ENCODE measurements at regions not wholly inside any gene's neighbourhood (a gene's known extent, or its start where the extent isn't known, plus 50 kb on each side); places are given as distances from the start of the nearest gene placed in this dataset.

GRCh38 chr3:189460511-189460910 lies 170.7 kb upstream of the TP63 start:
- no peak for DNase-seq (ENCODE audit: low spot score)
- H3K4me1 ChIP-seq (replicated peaks): no peaks in the 10 kb centered on the region
- H3K36me3 ChIP-seq: no peaks in the 10 kb centered on the region
- TF ChIP-seq POLR2A (IDR thresholded peaks at IDR 0.05) (no peak), CTCF (IDR thresholded peaks at IDR 0.05) (no peak), POLR2AphosphoS5 (IDR thresholded peaks at IDR 0.05) (no peak)
- no peaks in the 10 kb centered on the region for H3K27me3 ChIP-seq (replicated peaks; ENCODE audit: insufficient read depth)
- intact Hi-C loops (cut with DNase I): no loop called here
- no peaks in the 10 kb centered on the region for H3K9me3 ChIP-seq
- no peak overlapping the region for H3K27ac ChIP-seq
- 72% methylated on average over 2 of the region's 2 CpGs for WGBS
- H3K4me3 ChIP-seq: no peak overlapping the region

GRCh38 chr3:189464799-189465198 lies 166.4 kb upstream of the TP63 start:
- intact Hi-C loops (cut with DNase I): no loop called here
- Histone ChIP-seq H3K4me3 (no peak overlapping the region), H3K4me1 (replicated peaks) (no peaks in the 10 kb centered on the region), H3K9me3 (no peaks in the 10 kb centered on the region), H3K36me3 (no peaks in the 10 kb centered on the region), H3K27me3 (replicated peaks; ENCODE audit: insufficient read depth) (no peaks in the 10 kb centered on the region), H3K27ac (no peak overlapping the region)
- TF ChIP-seq CTCF (IDR thresholded peaks at IDR 0.05) (no peak), POLR2A (IDR thresholded peaks at IDR 0.05) (no peak), POLR2AphosphoS5 (IDR thresholded peaks at IDR 0.05) (no peak)
- DNase-seq (ENCODE audit: low spot score): no peak
- WGBS: 94% methylated on average over 2 of the region's 2 CpGs

- H3K9me3 ChIP-seq: no peaks in the 10 kb centered on the region
- DNase-seq (ENCODE audit: low spot score): no peak
- H3K27ac ChIP-seq: no peak overlapping the region
- intact Hi-C loops (cut with DNase I): no loop called here
- H3K4me1 ChIP-seq (replicated peaks): no peaks in the 10 kb centered on the region
- H3K27me3 ChIP-seq (replicated peaks; ENCODE audit: insufficient read depth): no peaks in the 10 kb centered on the region
- no peaks in the 10 kb centered on the region for H3K36me3 ChIP-seq
- no peak for TF ChIP-seq CTCF (IDR thresholded peaks at IDR 0.05)
- no peak for TF ChIP-seq POLR2A (IDR thresholded peaks at IDR 0.05)
- no peak for TF ChIP-seq POLR2AphosphoS5 (IDR thresholded peaks at IDR 0.05)
- no peak overlapping the region for H3K4me3 ChIP-seq
- WGBS: 79% methylated on average over 2 of the region's 2 CpGs
Measured at GRCh38 chr3:189466004-189466403, 165.2 kb upstream of the TP63 start.

DNA sequence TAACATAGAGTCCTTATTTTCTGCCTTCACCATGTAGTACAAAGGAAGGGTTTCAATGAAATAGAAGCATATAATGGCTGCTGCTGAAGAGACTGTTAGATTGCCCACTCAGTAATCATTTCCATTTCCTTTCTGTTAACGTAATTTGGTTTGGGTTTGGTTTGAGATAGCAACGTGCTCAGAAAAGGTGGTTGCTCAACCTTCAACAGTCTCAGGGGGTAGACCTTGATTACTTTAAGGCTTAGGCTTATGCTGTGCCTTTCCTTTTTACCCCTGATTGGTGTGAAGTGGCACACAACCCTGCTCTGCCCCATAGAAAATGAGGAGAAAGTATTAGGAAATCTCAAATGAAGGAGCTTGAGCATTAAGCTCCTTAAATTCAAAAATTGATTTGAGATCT lies 163.7 kb upstream of the TP63 start:
- intact Hi-C loops (cut with DNase I): no loop called here
- no peak overlapping the region for H3K4me3 ChIP-seq
- 76% methylated on average over 2 of the region's 2 CpGs for WGBS

More for the DNA sequence above, 163.7 kb upstream of the TP63 start:
- no peaks in the 10 kb centered on the region for H3K27me3 ChIP-seq (replicated peaks; ENCODE audit: insufficient read depth)
- DNase-seq (ENCODE audit: low spot score): no peak
- no peaks in the 10 kb centered on the region for H3K4me1 ChIP-seq (replicated peaks)
- H3K36me3 ChIP-seq: no peaks in the 10 kb centered on the region
- H3K9me3 ChIP-seq: no peaks in the 10 kb centered on the region
- no peak for TF ChIP-seq CTCF (IDR thresholded peaks at IDR 0.05)
- no peak for TF ChIP-seq POLR2AphosphoS5 (IDR thresholded peaks at IDR 0.05)
- TF ChIP-seq POLR2A (IDR thresholded peaks at IDR 0.05): no peak
- H3K27ac ChIP-seq: no peak overlapping the region

Measured in prostate gland (tissue), 2 donors.